Immature natural killer cell (primary cell): ENCODE measurements at regions not wholly inside any gene's neighbourhood (a gene's known extent, or its start where the extent isn't known, plus 50 kb on each side); places are given as distances from the start of the nearest gene placed in this dataset.
"Not testable (repeated sequence)": the region's sequence is repeated elsewhere in the genome, so short reads cannot be mapped to it uniquely, and the experiment has no call there.

Source experiments
- DNase-seq, 3 donors: peaks; one replicate each; pipeline ENCODE4 v3.0.0; 2022; ENCODE audit warnings: mixed read lengths in 1 of 3
- H3K27ac Mint-ChIP-seq, 6 donors: one replicate each; pipeline ENCODE4 v1.8.0; 2020; ENCODE audit warnings: mixed read lengths in 6 of 6, mild to moderate bottlenecking in 5 of 6, inconsistent platforms in 4 of 6, moderate library complexity in 3 of 6
- H3K27me3 Mint-ChIP-seq, 3 donors: one replicate each; pipeline ENCODE4 v1.8.0; 2020 to 2021; ENCODE audit warnings: low read depth in 3 of 3, mild to moderate bottlenecking in 3 of 3, mixed read lengths in 3 of 3, moderate library complexity in 3 of 3, inconsistent platforms in 1 of 3
- H3K36me3 Mint-ChIP-seq, 3 donors: one replicate each; pipeline ENCODE4 v1.8.0; 2020; ENCODE audit warnings: mixed read lengths in 3 of 3, inconsistent platforms in 2 of 3, mild to moderate bottlenecking in 2 of 3
- H3K4me1 Mint-ChIP-seq, 2 donors: one replicate each; pipeline ENCODE4 v1.8.0; 2020; ENCODE audit warnings: inconsistent platforms in 2 of 2, mild to moderate bottlenecking in 2 of 2, mixed read lengths in 2 of 2, moderate library complexity in 1 of 2
- H3K4me3 Mint-ChIP-seq, 5 donors: one replicate each; pipeline ENCODE4 v1.8.0; 2020; ENCODE audit warnings: mild to moderate bottlenecking in 5 of 5, mixed read lengths in 5 of 5, inconsistent platforms in 3 of 5, moderate library complexity in 3 of 5
- H3K9me3 Mint-ChIP-seq, 6 donors: one replicate each; pipeline ENCODE4 v1.8.0; 2020; ENCODE audit warnings: mild to moderate bottlenecking in 6 of 6, mixed read lengths in 6 of 6, inconsistent platforms in 4 of 6, moderate library complexity in 3 of 6

DNA sequence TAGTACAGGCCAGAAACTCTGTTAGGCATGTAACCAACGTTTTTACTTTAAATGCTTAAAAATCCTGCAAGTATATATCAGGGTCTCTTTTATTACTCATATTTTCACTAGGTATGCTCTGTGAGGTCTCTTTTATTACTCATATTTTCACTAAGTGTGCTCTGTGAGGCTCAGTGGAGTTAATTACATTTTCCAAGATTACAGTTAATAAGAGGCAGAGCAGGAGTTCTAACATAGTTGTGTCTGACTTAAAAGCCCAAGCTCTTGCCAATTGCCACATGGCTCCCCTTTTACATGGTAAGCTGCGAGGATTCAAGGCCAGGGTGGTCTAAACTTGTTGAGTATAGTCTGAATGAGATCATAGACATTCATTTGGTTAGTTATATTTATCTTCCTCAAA, 81.0 kb upstream of the ARMCX2 start:
- Mint-ChIP-seq H3K9me3 (no peaks in the 10 kb centered on the region), H3K27me3 (peaks cover 2 to 3% (median 3%) of the 10 kb centered on the region in 3 donors), H3K36me3 (no peaks in the 10 kb centered on the region), H3K4me1 (no peaks in the 10 kb centered on the region), H3K27ac (no peak overlapping the region), H3K4me3 (no peak overlapping the region)
- no peak for DNase-seq

DNA sequence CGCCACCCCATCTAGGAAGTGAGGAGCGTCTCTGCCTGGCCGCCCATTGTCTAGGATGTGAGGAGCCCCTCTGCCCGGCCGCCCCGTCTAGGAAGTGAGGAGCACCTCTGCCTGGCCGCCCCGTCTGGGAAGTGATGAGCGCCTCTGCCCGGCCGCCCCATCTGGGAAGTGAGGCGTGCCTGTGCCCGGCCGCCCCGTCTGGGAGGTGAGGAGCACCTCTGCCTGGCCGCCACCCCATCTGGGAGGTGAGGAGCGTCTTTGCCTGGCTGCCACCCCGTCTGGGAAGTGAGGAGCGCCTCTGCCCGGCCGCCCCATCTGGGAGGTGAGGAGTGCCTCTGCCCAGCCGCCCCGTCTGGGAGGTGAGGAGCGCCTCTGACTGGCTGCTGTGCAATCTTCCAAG, 79.2 kb upstream of the ARMCX2 start:
- not testable (repeated sequence) for H3K27me3 Mint-ChIP-seq, DNase-seq, H3K9me3 Mint-ChIP-seq, H3K4me3 Mint-ChIP-seq, H3K36me3 Mint-ChIP-seq, H3K4me1 Mint-ChIP-seq, H3K27ac Mint-ChIP-seq

DNA sequence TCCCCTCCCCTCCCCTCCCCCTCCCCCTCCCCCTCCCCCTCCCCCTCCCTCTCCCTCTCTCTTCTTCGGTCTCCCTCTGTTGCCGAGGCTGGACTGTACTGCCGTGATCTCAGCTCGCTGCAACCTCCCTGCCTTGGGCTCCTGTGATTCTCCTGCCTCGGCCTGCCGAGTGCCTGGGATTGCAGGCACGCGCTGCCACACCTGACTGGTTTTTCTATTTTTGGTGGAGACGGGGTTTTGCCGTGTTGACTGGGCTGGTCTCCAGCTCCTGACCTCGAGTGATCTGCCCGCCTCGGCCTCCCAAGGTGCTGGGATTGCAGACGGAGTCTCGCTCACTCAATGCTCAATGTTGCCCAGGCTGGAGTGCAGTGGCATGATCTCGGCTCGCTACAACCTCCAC, 78.8 kb upstream of the ARMCX2 start:
- not testable (repeated sequence) for H3K36me3 Mint-ChIP-seq, H3K4me1 Mint-ChIP-seq, H3K27ac Mint-ChIP-seq, DNase-seq, H3K27me3 Mint-ChIP-seq, H3K9me3 Mint-ChIP-seq, H3K4me3 Mint-ChIP-seq

DNA sequence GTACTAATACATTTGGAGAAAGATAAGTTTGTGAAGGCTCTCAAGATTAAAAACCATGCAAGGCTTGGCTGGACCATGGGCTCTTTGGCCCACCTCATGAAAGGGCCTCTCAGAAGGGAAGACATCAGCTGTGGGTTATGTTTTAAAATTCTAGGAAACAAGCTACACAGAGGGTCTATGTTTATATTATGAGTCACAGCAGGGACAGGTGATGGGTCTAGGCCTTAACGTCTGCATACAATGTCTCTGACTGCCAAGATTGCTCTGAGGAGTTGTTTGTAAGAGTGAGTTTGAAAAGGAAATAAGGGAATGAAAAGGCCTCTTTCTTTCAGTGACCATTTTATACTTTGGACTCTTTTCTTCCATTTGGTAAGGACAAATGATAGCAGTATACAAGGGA, 77.0 kb upstream of the ARMCX2 start:
- no peaks in the 10 kb centered on the region for H3K36me3 Mint-ChIP-seq
- peaks cover 0 to 7% (median 0%) of the 10 kb centered on the region in 3 donors for H3K27me3 Mint-ChIP-seq
- no peak overlapping the region for H3K4me3 Mint-ChIP-seq
- H3K9me3 Mint-ChIP-seq: no peaks in the 10 kb centered on the region
- no peak overlapping the region for H3K27ac Mint-ChIP-seq
- no peak for DNase-seq
- no peaks in the 10 kb centered on the region for H3K4me1 Mint-ChIP-seq

DNA sequence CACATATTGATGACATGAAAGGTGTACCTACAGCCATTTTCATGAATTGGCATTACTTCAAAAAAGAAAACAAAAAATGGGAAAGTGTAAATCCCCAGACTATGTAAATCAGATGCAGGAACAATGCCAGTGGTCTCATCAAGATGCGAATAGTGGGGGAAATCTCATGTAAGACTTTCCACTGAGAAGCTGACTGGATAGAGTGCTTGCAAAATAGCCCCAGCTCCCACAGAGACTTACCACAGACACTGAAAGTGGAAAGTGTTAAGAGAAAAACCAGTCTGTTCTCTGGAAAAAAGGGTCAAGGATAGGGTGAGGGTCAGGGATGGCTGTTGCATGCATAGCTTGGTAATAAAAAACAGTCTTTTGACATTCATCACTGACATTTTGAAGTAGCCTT, 73.2 kb upstream of the ARMCX2 start:
- no peak for DNase-seq
- no peaks in the 10 kb centered on the region for H3K36me3 Mint-ChIP-seq
- peaks cover 0 to 10% (median 0%) of the 10 kb centered on the region in 3 donors for H3K27me3 Mint-ChIP-seq
- H3K27ac Mint-ChIP-seq: no peak overlapping the region
- H3K4me3 Mint-ChIP-seq: no peak overlapping the region
- H3K4me1 Mint-ChIP-seq: no peaks in the 10 kb centered on the region
- H3K9me3 Mint-ChIP-seq: no peaks in the 10 kb centered on the region

DNA sequence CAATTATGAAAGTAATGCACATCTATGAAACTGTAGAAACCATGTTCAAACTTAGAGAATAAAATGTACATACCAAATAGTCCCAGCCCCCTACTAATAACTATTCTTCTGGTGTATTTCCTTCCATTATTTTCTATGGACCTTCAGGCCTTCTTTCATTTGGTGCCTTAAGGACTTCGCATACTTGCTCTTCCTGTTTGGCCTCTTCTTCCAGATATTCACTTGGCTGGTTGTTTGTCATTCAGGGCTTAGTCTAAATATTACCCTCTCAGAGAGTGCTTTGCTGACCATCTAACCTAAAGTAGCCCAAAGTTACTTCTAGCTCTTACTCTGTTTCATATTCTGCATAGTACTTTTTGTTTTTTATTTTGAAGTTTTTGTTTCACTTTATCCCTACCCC, 70.3 kb upstream of the ARMCX2 start:
- no peaks in the 10 kb centered on the region for H3K4me1 Mint-ChIP-seq
- no peak overlapping the region for H3K27ac Mint-ChIP-seq
- no peaks in the 10 kb centered on the region for H3K36me3 Mint-ChIP-seq
- peaks cover 2 to 10% (median 2%) of the 10 kb centered on the region in 3 donors for H3K27me3 Mint-ChIP-seq
- DNase-seq: no peak
- H3K4me3 Mint-ChIP-seq: no peak overlapping the region
- no peaks in the 10 kb centered on the region for H3K9me3 Mint-ChIP-seq
